Transverse colon (tissue), 4 donors: ENCODE measurements at regions not wholly inside any gene's neighbourhood (a gene's known extent, or its start where the extent isn't known, plus 50 kb on each side); places are given as distances from the start of the nearest gene placed in this dataset.

Experiments
- EP300 ChIP-seq: sonication (generic); formaldehyde crosslinking; IDR thresholded peaks from one replicate; pipeline ENCODE4 v1.6.1; 2017; ENCODE audit warnings: antibody characterized with exemption, low read depth
- POLR2A ChIP-seq: fragments of 450-650 bp; IDR thresholded peaks from one replicate; pipeline ENCODE4 v1.6.1; 2016; ENCODE audit warnings: antibody characterized with exemption, mild to moderate bottlenecking, moderate library complexity
- POLR2AphosphoS5 ChIP-seq, 3 donors: sonication (generic); formaldehyde crosslinking; IDR thresholded peaks; one replicate each; pipeline ENCODE4 v1.6.1; 2016; ENCODE audit warnings: antibody characterized with exemption in 3 of 3
- TF ChIP-seq, protein P1 (sequence below), 5 experiments: fragments of 200-600 bp in 3 of 5; fragments of 450-650 bp in 2 of 5; sonication (generic) in 3 of 5; IDR thresholded peaks; 1 replicate in 2 of 5; 2 replicates in 3 of 5; pipeline ENCODE4 v1.5.1; 2016 to 2017; ENCODE audit warnings: antibody characterized with exemption in 5 of 5, inconsistent platforms in 3 of 5, mild to moderate bottlenecking in 2 of 5, moderate library complexity in 1 of 5

DNA sequence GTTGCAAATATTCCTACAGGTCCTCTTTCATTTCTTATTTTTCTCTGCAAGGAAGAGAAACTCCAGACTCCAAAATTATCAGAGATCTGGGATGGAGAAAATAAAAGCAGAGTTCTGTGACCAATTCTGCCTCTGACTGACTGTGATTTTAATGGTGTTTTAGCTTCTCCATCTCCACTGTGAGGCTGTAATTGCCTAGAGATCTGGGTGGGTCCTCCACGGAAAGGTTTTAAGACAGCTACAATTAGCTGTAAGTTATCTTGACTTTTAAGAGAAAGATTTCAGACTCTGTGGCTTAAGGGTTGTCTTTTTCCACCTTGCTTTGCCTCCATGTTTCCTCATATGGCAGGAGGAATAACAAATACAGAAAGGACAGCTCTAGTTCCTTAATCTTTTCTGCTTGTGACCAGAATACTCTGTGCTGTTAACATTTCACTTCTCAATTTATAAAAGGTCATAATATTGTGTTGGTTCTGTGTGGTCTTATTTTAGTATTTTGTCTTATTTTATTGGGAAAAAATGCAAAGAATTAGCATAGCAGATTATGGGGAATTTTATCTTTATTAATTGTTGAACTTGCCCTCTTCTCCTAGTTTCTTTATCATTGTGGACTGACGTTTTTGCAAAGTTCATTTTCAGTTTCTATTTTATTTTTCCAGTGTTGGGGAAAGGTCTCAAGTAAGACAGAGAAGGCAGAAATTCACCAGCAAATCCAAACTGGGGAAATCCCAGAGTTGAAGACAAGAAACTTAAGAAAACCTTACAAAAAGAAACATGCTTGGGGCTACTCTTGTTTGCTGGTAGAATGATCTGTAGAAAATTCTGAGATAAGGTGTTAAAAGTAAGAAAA lies 157.9 kb downstream of the RAP2B start:
- TF ChIP-seq, protein P1, sequence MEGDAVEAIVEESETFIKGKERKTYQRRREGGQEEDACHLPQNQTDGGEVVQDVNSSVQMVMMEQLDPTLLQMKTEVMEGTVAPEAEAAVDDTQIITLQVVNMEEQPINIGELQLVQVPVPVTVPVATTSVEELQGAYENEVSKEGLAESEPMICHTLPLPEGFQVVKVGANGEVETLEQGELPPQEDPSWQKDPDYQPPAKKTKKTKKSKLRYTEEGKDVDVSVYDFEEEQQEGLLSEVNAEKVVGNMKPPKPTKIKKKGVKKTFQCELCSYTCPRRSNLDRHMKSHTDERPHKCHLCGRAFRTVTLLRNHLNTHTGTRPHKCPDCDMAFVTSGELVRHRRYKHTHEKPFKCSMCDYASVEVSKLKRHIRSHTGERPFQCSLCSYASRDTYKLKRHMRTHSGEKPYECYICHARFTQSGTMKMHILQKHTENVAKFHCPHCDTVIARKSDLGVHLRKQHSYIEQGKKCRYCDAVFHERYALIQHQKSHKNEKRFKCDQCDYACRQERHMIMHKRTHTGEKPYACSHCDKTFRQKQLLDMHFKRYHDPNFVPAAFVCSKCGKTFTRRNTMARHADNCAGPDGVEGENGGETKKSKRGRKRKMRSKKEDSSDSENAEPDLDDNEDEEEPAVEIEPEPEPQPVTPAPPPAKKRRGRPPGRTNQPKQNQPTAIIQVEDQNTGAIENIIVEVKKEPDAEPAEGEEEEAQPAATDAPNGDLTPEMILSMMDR (IDR thresholded peaks at IDR 0.05), result no peak
- TF ChIP-seq POLR2A, result no peak
- no peak for TF ChIP-seq EP300
- TF ChIP-seq POLR2AphosphoS5 (IDR thresholded peaks at IDR 0.05), result no peak
